Thyroid gland (tissue), 4 donors: ENCODE measurements at regions not wholly inside any gene's neighbourhood (a gene's known extent, or its start where the extent isn't known, plus 50 kb on each side); places are given as distances from the start of the nearest gene placed in this dataset.

Experiments
- DNase-seq, 2 donors: peaks; one replicate each; pipeline ENCODE4 v3.0.0-alpha.2; 2019
- H3K27ac ChIP-seq, 3 donors: fragments of 200-600 bp; sonication (generic); 1 replicate in 2 of 3; 2 replicates in 1 of 3; pipeline ENCODE4 v1.5.1; 2016 to 2019; ENCODE audit warnings: mild to moderate bottlenecking in 1 of 3, moderate library complexity in 1 of 3
- H3K27me3 ChIP-seq: fragments of 200-600 bp; sonication (generic); one replicate; pipeline ENCODE4 v1.5.1; 2019
- H3K36me3 ChIP-seq, 2 donors: fragments of 200-600 bp; sonication (generic); one replicate each; pipeline ENCODE4 v1.5.1; 2016 to 2019
- H3K4me1 ChIP-seq, 2 donors: fragments of 200-600 bp; sonication (generic); one replicate each; pipeline ENCODE4 v1.5.1; 2017 to 2019
- H3K4me3 ChIP-seq, 3 donors: fragments of 200-600 bp; sonication (generic); replicated peaks in 1 of 3; 1 replicate in 2 of 3; 2 replicates in 1 of 3; pipeline ENCODE4 v1.5.1; 2016; ENCODE audit warnings: mild to moderate bottlenecking in 1 of 3
- H3K9me3 ChIP-seq: fragments of 200-600 bp; sonication (generic); one replicate; pipeline ENCODE4 v1.5.1; 2017
- CTCF ChIP-seq, 6 experiments: fragments of 200-600 bp in 3 of 6; fragments of 450-650 bp in 3 of 6; sonication (generic) in 3 of 6; IDR thresholded peaks; one replicate each; pipeline ENCODE4 v1.5.1; 2016 to 2019; ENCODE audit warnings: antibody characterized with exemption in 6 of 6, mild to moderate bottlenecking in 2 of 6, inconsistent platforms in 1 of 6, moderate library complexity in 1 of 6
- POLR2A ChIP-seq, 2 donors: fragments of 450-650 bp; IDR thresholded peaks; one replicate each; pipeline ENCODE4 v1.6.1; 2017; ENCODE audit warnings: antibody characterized with exemption in 2 of 2, mild to moderate bottlenecking in 2 of 2, moderate library complexity in 1 of 2
- WGBS, 2 donors: methylation state at CpG; one replicate each; pipeline ENCODE4 v1.1.5; 2017; 5-methylcytosine and 5-hydroxymethylcytosine counted together
- intact Hi-C: fragments of 100-400 bp; cut with DNase I; formaldehyde crosslinking; loops from one replicate; pipeline ENCODE4 v1.15.1; 2023

- Histone ChIP-seq H3K27me3 (no peaks in the 10 kb centered on the region), H3K4me3 (no peak overlapping the region), H3K36me3 (no peaks in the 10 kb centered on the region), H3K4me1 (no peaks in the 10 kb centered on the region), H3K27ac (no peak overlapping the region), H3K9me3 (no peaks in the 10 kb centered on the region)
- TF ChIP-seq POLR2A (IDR thresholded peaks at IDR 0.05) (no peak), CTCF (IDR thresholded peaks at IDR 0.05) (no peak)
- intact Hi-C loops: no loop called here
- DNase-seq: no peak
- 95 to 98% methylated on average over 3 to 4 of the region's 4 CpGs for WGBS, 2 donors
Measured at GRCh38 chr3:18597919-18598318, 172.8 kb upstream of the SATB1 start.

GRCh38 chr3:18593231-18593630 is 168.1 kb upstream of the SATB1 start:
- DNase-seq: no peak
- TF ChIP-seq POLR2A (IDR thresholded peaks at IDR 0.05): no peak
- TF ChIP-seq CTCF (IDR thresholded peaks at IDR 0.05): no peak
- Histone ChIP-seq H3K36me3 (no peaks in the 10 kb centered on the region), H3K9me3 (no peaks in the 10 kb centered on the region), H3K27ac (no peak overlapping the region), H3K4me1 (no peaks in the 10 kb centered on the region), H3K27me3 (no peaks in the 10 kb centered on the region), H3K4me3 (no peak overlapping the region)
- intact Hi-C loops: no loop called here
- 0 to 53% methylated on average over 1 of the region's 1 CpG for WGBS, 2 donors

- Histone ChIP-seq H3K9me3 (no peaks in the 10 kb centered on the region), H3K27me3 (no peaks in the 10 kb centered on the region), H3K27ac (no peak overlapping the region), H3K4me3 (no peak overlapping the region), H3K4me1 (no peaks in the 10 kb centered on the region), H3K36me3 (no peaks in the 10 kb centered on the region)
- intact Hi-C loops: no loop called here
- TF ChIP-seq POLR2A (IDR thresholded peaks at IDR 0.05) (no peak), CTCF (IDR thresholded peaks at IDR 0.05) (no peak)
- DNase-seq: no peak
- 69 to 71% methylated on average over 3 of the region's 3 CpGs for WGBS, 2 donors
Measured at GRCh38 chr3:18591120-18591519, 166.0 kb upstream of the SATB1 start.

GRCh38 chr3:18586076-18586475 is 160.9 kb upstream of the SATB1 start:
- intact Hi-C loops: no loop called here
- Histone ChIP-seq H3K27me3 (no peaks in the 10 kb centered on the region), H3K4me3 (no peak overlapping the region), H3K27ac (no peak overlapping the region), H3K4me1 (no peaks in the 10 kb centered on the region), H3K9me3 (no peaks in the 10 kb centered on the region), H3K36me3 (no peaks in the 10 kb centered on the region)
- no peak for DNase-seq
- TF ChIP-seq POLR2A (IDR thresholded peaks at IDR 0.05): no peak
- TF ChIP-seq CTCF (IDR thresholded peaks at IDR 0.05): no peak
- 89 to 91% methylated on average over 2 of the region's 2 CpGs for WGBS, 2 donors

GRCh38 chr3:18585004-18585968 is 160.1 kb upstream of the SATB1 start:
- no peak for TF ChIP-seq CTCF (IDR thresholded peaks at IDR 0.05)
- TF ChIP-seq POLR2A (IDR thresholded peaks at IDR 0.05): no peak
- Histone ChIP-seq H3K27me3 (no peaks in the 10 kb centered on the region), H3K36me3 (no peaks in the 10 kb centered on the region), H3K4me3 (no peak overlapping the region), H3K9me3 (no peaks in the 10 kb centered on the region), H3K27ac (no peak overlapping the region), H3K4me1 (no peaks in the 10 kb centered on the region)
- intact Hi-C loops: no loop called here
- WGBS, 2 donors: 94 to 95% methylated on average over 1 of the region's 1 CpG
- no peak for DNase-seq
